Neural cell (in vitro differentiated cells): ENCODE measurements at regions not wholly inside any gene's neighbourhood (a gene's known extent, or its start where the extent isn't known, plus 50 kb on each side); places are given as distances from the start of the nearest gene placed in this dataset.

Experiments
- CTCF ChIP-seq: fragments of 450-650 bp; IDR thresholded peaks from 2 replicates; pipeline ENCODE4 v1.5.1; 2014; ENCODE audit warnings: antibody characterized with exemption, mild to moderate bottlenecking, moderate library complexity; ENCODE audit not compliant: poor library complexity, severe bottlenecking
- EP300 ChIP-seq: fragments of 450-650 bp; conservative IDR thresholded peaks from 2 replicates; pipeline ENCODE4 v1.6.1; 2014; ENCODE audit warnings: antibody characterized with exemption, mild to moderate bottlenecking, moderate library complexity; ENCODE audit not compliant: poor library complexity, severe bottlenecking
- EZH2 ChIP-seq: fragments of 200-600, 300-800 bp; shearing (Covaris generic), sonication (generic); IDR thresholded peaks from 2 replicates; pipeline ENCODE4 v1.6.1; 2014; ENCODE audit warnings: antibody characterized with exemption, low read length, borderline replicate concordance, mild to moderate bottlenecking; ENCODE audit not compliant: insufficient read depth, poor library complexity, severe bottlenecking
- MXI1 ChIP-seq: fragments of 450-650 bp; conservative IDR thresholded peaks from 2 replicates; pipeline ENCODE4 v1.6.1; 2014; ENCODE audit warnings: antibody characterized with exemption, mild to moderate bottlenecking; ENCODE audit not compliant: poor library complexity, severe bottlenecking
- POLR2AphosphoS5 ChIP-seq: IDR thresholded peaks from 2 replicates; pipeline ENCODE4 v1.6.1; 2012
- RAD21 ChIP-seq: fragments of 450-650 bp; conservative IDR thresholded peaks from 2 replicates; pipeline ENCODE4 v1.6.1; 2014; ENCODE audit warnings: antibody characterized with exemption, mild to moderate bottlenecking, moderate library complexity
- REST ChIP-seq: IDR thresholded peaks from 2 replicates; pipeline ENCODE4 v1.6.1; 2012; ENCODE audit warnings: borderline replicate concordance
- SMC3 ChIP-seq: fragments of 450-650 bp; conservative IDR thresholded peaks from 2 replicates; pipeline ENCODE4 v1.6.1; 2014; ENCODE audit warnings: antibody characterized with exemption, mild to moderate bottlenecking, moderate library complexity; ENCODE audit not compliant: poor library complexity
- TAF1 ChIP-seq: IDR thresholded peaks from 2 replicates; pipeline ENCODE4 v1.6.1; 2012; ENCODE audit warnings: low read depth

- no peak for TF ChIP-seq EZH2
- no peak for TF ChIP-seq CTCF
- no peak for TF ChIP-seq POLR2AphosphoS5
- no peak for TF ChIP-seq REST
- TF ChIP-seq EP300, result no peak
- TF ChIP-seq SMC3, result no peak
- TF ChIP-seq MXI1, result no peak
- no peak for TF ChIP-seq TAF1
- TF ChIP-seq RAD21, result no peak
These were observed 88.7 kb upstream of the PLPP4 start for GRCh38 chr10:120368338-120368737.
